Testis (tissue), 2 donors: ENCODE measurements at regions not wholly inside any gene's neighbourhood (a gene's known extent, or its start where the extent isn't known, plus 50 kb on each side); places are given as distances from the start of the nearest gene placed in this dataset.

ENCODE experiments used
- POLR2A ChIP-seq: fragments of 450-650 bp; IDR thresholded peaks from one replicate; pipeline ENCODE4 v1.6.1; 2017; ENCODE audit warnings: antibody characterized with exemption, mild to moderate bottlenecking, moderate library complexity
- TF ChIP-seq, protein P1 (sequence below), 3 experiments: fragments of 450-650 bp in 2 of 3; fragments of 200-600 bp in 1 of 3; sonication (generic) in 1 of 3; IDR thresholded peaks; one replicate each; pipeline ENCODE4 v1.5.1; 2016 to 2019; ENCODE audit warnings: antibody characterized with exemption in 3 of 3, mild to moderate bottlenecking in 2 of 3, moderate library complexity in 1 of 3

DNA sequence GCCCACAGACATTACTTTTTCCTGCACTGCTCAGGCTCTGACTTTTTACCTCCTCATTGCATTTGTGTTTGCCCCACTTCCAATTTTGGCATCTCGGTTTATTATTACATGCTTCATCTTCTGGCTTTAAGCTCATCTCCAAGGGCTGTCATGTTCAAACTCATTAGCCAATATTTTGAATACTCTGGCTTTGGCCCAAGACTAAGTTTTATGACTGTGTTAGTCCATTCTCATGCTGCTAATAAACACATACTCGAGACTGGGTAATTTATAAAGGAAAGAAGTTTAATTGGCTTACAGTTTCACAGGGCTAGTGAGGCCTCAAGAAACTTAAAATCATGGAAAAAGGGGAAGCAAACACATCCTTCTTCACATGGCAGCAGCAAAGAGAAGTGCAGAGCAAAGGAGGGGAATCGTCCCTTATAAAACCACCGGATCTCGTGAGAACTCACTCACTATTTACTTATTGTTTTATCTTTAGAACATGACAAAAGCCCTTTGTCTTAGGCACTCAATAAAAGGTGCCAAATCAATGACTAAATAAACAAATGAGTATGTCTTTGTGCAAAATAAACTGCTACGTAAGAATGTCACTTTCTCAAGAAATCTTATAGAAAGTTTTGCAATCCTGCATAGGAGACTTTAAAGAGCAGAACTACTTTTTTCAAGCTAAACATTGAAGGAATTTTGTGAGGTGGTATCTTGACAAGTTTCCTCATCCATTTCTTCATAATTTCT, 233.4 kb upstream of the SPRY2 start:
- no peak for TF ChIP-seq POLR2A
- TF ChIP-seq, protein P1, sequence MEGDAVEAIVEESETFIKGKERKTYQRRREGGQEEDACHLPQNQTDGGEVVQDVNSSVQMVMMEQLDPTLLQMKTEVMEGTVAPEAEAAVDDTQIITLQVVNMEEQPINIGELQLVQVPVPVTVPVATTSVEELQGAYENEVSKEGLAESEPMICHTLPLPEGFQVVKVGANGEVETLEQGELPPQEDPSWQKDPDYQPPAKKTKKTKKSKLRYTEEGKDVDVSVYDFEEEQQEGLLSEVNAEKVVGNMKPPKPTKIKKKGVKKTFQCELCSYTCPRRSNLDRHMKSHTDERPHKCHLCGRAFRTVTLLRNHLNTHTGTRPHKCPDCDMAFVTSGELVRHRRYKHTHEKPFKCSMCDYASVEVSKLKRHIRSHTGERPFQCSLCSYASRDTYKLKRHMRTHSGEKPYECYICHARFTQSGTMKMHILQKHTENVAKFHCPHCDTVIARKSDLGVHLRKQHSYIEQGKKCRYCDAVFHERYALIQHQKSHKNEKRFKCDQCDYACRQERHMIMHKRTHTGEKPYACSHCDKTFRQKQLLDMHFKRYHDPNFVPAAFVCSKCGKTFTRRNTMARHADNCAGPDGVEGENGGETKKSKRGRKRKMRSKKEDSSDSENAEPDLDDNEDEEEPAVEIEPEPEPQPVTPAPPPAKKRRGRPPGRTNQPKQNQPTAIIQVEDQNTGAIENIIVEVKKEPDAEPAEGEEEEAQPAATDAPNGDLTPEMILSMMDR (IDR thresholded peaks at IDR 0.05) = no peak
